GM19324 (cell line): ENCODE measurements at regions not wholly inside any gene's neighbourhood (a gene's known extent, or its start where the extent isn't known, plus 50 kb on each side); places are given as distances from the start of the nearest gene placed in this dataset.
"Not testable (repeated sequence)": the region's sequence is repeated elsewhere in the genome, so short reads cannot be mapped to it uniquely, and the experiment has no call there.

ENCODE experiments used
- ATAC-seq: cut with Tn5 transposase; IDR thresholded peaks from one replicate; pipeline ENCODE4 v1.9.1; 2021; ENCODE audit warnings: mild to moderate bottlenecking, moderate library complexity; ENCODE audit not compliant: unreplicated experiment, low FRiP score

DNA sequence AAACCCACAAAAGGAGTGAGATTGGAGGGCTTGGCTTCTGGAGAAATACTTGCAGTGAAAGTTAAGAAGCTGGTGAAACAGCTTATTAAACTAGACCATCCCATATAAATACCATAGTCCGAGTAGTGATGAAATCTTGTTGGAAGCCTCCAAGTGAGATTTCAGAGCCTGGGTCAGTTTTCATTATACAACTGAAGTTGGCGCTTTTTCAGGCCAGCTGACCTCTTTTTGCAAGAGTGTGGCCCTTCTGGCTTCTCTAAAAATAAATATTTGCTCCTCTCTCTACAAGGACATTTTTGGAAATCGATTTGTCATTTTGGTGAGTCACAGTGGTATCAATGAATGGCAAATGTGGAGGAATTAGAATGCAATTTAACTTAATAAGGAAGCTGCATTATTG, 51.2 kb upstream of the THRB start:
- ATAC-seq: no peak

DNA sequence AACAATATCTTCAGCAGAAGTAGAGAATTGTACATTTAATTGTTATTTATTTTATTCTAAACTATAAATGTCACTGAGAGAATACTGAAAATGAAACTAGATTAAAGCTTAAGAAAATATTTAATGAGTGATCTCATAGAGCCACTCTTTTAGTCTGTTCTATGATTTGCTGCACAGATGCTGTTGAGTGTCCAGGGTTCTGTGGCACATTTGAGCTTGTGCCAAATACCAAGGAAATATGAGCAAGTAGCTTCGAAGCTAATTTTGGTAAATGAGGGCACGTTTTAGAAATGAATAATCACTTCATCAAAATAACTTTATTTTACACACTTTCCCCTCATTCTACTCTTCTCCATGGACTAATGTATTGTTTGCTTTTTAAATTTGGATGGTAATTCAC, 53.6 kb upstream of the THRB start:
- no peak for ATAC-seq

DNA sequence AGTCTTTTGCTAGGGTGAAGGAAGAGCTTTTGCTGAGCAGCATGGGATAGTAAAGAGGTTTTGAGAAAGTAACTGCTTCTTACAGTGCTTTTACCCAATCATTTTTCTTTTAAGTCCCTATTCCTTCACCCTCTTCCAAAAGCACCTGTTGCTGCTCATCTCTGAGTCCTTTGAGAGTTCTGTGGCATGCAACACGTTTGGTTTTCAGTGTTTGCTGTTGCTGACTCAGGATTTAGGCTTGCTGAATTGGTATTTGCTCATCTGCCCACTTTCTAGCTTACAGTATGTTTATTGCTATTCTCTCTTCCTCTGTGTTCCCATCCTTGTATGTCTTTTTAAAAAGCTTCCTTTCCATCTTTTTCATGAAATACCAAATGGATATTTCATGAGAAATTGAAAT, 55.9 kb upstream of the THRB start:
- ATAC-seq: no peak

DNA sequence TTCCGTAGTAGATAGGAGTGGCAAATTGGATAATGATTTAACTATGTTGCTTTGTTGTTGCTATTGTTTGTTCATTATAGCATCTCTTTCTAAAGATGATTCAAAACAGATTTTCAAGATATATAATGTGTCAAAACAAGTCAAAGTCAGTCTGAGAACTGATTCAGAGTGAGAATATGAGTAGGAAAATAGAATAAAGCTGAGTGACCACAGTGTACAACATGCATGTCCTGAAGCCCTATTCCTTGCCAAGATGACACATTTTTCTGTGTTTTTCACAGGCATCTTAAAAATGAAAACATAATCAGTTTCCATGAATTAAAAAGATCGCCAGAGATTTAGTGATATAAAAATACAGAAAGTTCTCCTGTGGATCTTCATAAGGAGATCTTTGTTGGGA, 57.0 kb upstream of the THRB start:
- no peak for ATAC-seq

DNA sequence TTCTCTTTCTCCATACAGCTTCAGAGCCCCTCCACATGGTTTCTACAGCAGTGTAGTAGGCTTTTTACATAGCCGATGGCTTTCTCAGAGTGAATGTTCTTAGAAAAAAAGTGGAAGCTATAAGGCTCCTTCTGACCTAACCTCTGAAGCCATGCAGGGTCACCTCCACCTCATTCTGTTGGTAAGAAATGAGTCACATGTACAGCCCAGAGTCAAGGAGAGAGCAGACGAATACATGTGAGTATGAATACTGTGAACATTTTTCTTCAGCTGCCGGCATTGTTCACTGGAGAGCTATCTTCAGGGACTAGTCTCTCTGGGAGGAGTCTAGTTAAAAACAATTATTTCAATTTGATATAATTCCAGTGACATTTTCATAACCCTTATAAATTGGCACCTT, 68.2 kb upstream of the THRB start:
- no peak for ATAC-seq

GRCh38 chr3:24565053-24565452, 70.4 kb upstream of the THRB start:
- no peak for ATAC-seq

- ATAC-seq: no peak
Observed at GRCh38 chr3:24565656-24566055, 71.0 kb upstream of the THRB start.

- no peak for ATAC-seq
Observed at GRCh38 chr3:24566927-24567326, 72.3 kb upstream of the THRB start.

- ATAC-seq: not testable (repeated sequence)
Observed at GRCh38 chr3:24572409-24572808, 77.8 kb upstream of the THRB start.

GRCh38 chr3:24573576-24573975, 78.9 kb upstream of the THRB start:
- no peak for ATAC-seq

- ATAC-seq: no peak
Observed at GRCh38 chr3:24578324-24578723, 83.7 kb upstream of the THRB start.

- no peak for ATAC-seq
Observed at GRCh38 chr3:24578951-24579421, 84.3 kb upstream of the THRB start.

DNA sequence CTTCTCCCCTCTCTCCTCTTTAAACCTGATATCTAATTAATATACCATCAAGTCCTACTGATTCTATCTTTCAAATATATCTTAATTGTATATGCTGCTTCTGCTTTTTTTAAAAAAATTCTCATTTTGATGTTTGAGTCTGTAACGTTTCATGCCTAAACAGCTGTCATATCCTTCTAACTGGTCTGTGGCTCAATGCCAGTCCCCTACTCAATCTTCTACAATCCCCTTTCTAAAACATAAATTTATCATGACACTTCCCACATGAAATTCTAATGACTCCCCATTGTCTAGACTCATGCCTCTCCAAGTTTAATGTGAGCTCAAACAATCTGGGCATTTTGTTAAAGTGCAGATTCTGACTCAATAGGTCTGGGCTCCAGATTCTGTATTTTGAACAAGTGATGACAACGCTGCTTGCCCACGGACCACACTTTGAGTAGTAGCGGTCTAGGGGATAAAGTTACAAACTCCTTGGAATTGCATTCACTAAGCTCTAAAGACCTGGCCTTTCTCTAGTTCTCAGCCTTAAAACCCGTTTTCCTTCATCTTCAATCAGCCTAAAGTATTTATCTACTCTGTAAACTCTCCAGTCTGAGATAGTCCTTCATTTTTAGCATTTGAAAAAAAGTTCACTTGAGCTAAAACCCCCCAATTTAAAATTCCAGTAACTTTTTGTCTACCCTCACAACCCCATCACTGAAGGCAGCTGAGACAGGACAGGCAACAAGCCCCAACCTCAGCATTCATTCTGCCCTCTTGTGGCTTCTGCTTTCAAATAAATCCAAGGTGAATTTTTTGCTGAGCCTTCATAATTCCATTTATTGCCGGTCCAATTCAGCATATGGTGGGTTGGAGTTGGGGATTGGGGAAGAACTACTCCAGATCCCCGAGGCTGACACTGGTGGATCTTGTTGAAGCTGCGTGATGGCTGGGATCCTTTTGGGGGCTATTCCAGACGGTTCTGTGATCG, 88.1 kb upstream of the THRB start:
- ATAC-seq: no peak

DNA sequence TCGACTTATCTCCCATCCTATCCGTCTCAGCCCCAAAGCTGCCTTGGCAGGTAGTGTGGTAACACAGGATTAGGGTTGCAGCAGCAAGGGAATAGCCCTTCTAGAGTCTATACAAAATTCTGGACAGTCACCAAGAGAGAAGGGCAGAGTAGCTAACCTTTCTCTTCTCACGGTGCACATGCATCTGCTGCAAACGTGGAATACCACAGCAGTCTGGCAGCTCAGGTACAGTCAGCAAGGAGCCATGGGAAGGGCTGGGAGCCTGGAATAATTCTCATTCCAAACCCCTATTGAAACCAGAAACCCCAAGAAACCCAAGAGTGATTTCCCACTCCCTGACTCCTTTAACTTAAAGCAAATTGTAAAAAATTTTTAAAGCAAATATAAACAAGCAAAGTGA, 92.3 kb upstream of the THRB start:
- ATAC-seq: no peak

- no peak for ATAC-seq
Observed at GRCh38 chr3:24588629-24589512, 94.2 kb upstream of the THRB start.

DNA sequence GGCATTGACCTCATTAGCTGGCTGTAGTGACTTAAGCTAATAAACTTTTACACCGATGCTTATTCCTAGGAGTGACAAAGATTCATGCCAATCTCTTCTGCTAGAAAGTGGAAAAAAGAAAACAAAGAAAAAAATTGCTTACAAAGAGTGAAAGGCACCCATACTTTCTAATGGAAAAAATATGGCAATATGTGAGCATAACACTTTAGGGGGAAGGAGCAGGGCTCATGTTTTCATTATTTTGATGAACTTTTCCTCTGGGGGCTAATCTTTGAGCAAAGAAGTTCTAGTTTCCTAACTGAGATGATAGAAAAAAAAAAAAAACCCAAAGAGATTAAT, 94.8 kb upstream of the THRB start:
- no peak for ATAC-seq

DNA sequence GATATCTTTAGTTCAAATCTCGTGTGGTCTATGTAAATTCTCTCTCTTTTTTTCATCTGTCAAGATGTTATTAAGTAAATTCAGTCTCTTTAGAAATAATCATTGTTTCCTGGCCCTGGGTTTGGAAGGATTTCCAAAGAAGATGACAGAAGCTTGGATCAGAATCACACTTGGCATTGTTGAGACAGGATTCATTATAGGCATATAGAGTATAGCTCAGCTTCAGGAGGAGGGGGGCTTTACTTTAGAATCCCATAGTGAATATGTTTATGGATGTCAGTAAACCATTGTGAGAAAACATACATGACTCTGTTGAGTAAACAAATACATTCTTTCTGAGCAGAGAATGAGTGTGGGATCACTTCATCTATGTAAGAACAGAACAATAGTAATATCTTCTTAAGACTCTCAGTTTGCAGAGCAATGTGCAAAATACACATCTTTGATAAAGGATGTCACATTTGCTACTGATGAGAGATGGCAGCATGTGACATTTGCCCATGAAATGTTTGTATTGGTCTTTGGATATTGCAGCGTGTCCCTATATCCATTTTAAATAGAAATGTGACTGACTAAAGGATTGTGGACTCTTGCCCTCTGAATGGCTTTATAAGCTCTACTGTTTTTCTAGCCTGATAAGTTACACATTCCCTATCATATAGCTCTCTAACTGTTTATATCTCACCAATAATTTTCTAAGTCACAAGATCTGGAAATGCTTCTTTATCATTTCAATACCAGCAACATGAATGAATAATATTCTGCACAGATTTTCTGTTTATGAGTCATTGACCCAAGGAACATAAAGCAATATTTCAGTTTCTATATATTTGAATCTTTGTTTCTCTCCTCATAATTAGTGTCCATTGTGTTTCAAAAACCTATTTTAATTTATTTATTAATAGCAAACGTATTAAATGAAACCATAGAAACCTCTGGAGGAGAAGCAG, 95.6 kb upstream of the THRB start:
- ATAC-seq: no peak

DNA sequence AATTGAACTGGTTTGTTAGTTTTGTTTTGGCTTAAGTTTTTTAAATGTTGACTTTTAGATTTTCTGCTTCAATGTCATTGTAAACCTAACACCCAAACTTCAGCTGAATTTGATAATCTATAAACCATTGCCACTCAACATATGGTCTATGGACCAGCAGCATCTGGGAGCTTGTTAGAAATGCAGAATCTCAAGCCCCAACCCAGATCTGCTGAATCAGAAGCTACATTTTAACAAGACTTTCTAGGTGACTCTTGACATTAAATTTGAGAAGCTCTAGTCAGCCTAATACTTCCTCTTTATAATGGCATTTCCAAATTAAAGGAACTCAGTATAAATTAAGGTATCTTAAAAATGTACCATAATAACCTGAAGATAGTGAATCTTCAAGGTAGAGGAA, 96.5 kb upstream of the THRB start:
- no peak for ATAC-seq

- ATAC-seq: no peak
Observed at GRCh38 chr3:24591661-24592555, 97.3 kb upstream of the THRB start.
